Transverse colon (tissue), 4 donors: ENCODE measurements at regions not wholly inside any gene's neighbourhood (a gene's known extent, or its start where the extent isn't known, plus 50 kb on each side); places are given as distances from the start of the nearest gene placed in this dataset.

Experiments
- DNase-seq: peaks from one replicate; pipeline ENCODE4 v3.0.0-alpha.2; 2019
- H3K27ac ChIP-seq, 4 donors: fragments of 200-600 bp; sonication (generic); 2 replicates each; pipeline ENCODE4 v1.5.1; 2016 to 2018; ENCODE audit warnings: inconsistent platforms in 4 of 4
- H3K27me3 ChIP-seq: fragments of 200-600 bp; sonication (generic); 2 replicates; pipeline ENCODE4 v1.5.1; 2017; ENCODE audit warnings: inconsistent platforms
- H3K36me3 ChIP-seq, 4 donors: fragments of 200-600 bp; sonication (generic); 2 replicates each; pipeline ENCODE4 v1.5.1; 2017 to 2019; ENCODE audit warnings: inconsistent platforms in 4 of 4
- H3K4me1 ChIP-seq, 4 donors: fragments of 200-600 bp; sonication (generic); 2 replicates each; pipeline ENCODE4 v1.5.1; 2017 to 2020; ENCODE audit warnings: inconsistent platforms in 4 of 4
- H3K4me3 ChIP-seq, 4 donors: fragments of 200-600 bp; sonication (generic); 1 replicate in 1 of 4; 2 replicates in 3 of 4; pipeline versions ENCODE4 v1.5.1 to v1.6.1; 2017 to 2019; ENCODE audit warnings: inconsistent platforms in 4 of 4
- H3K9me3 ChIP-seq, 2 donors: fragments of 200-600 bp; sonication (generic); 2 replicates each; pipeline ENCODE4 v1.5.1; 2017 to 2019; ENCODE audit warnings: inconsistent platforms in 2 of 2
- EP300 ChIP-seq: sonication (generic); formaldehyde crosslinking; IDR thresholded peaks from one replicate; pipeline ENCODE4 v1.6.1; 2017; ENCODE audit warnings: antibody characterized with exemption, low read depth
- POLR2A ChIP-seq: fragments of 450-650 bp; IDR thresholded peaks from one replicate; pipeline ENCODE4 v1.6.1; 2016; ENCODE audit warnings: antibody characterized with exemption, mild to moderate bottlenecking, moderate library complexity
- POLR2AphosphoS5 ChIP-seq, 3 donors: sonication (generic); formaldehyde crosslinking; IDR thresholded peaks; one replicate each; pipeline ENCODE4 v1.6.1; 2016; ENCODE audit warnings: antibody characterized with exemption in 3 of 3
- WGBS, 2 donors: methylation state at CpG; one replicate each; pipeline ENCODE4 v1.1.5; 2018; ENCODE audit warnings: low coverage in 1 of 2; 5-methylcytosine and 5-hydroxymethylcytosine counted together
- in situ Hi-C, 4 donors: fragments of 200-750 bp; cut with MboI; loops; one replicate each; pipeline versions ENCODE4 v1.15.0 to v1.15.1; 2017; ENCODE audit warnings: low sequenced_read_pairs in 3 of 4, low pct_ligation_motif_present in 1 of 4, low pct_unique_long_range_greater_than_20kb in 1 of 4
- intact Hi-C: fragments of 100-400 bp; cut with DNase I; formaldehyde crosslinking; loops from one replicate; pipeline ENCODE4 v1.15.1; 2023; ENCODE audit warnings: low total_unique reads
- TF ChIP-seq, protein P1 (sequence below), 5 experiments: fragments of 200-600 bp in 3 of 5; fragments of 450-650 bp in 2 of 5; sonication (generic) in 3 of 5; IDR thresholded peaks; 1 replicate in 2 of 5; 2 replicates in 3 of 5; pipeline ENCODE4 v1.5.1; 2016 to 2017; ENCODE audit warnings: antibody characterized with exemption in 5 of 5, inconsistent platforms in 3 of 5, mild to moderate bottlenecking in 2 of 5, moderate library complexity in 1 of 5

GRCh38 chr17:69717214-69717613, 302.7 kb downstream of the MAP2K6 start:
- no peaks in the 10 kb centered on the region for H3K4me1 ChIP-seq
- TF ChIP-seq, protein P1, sequence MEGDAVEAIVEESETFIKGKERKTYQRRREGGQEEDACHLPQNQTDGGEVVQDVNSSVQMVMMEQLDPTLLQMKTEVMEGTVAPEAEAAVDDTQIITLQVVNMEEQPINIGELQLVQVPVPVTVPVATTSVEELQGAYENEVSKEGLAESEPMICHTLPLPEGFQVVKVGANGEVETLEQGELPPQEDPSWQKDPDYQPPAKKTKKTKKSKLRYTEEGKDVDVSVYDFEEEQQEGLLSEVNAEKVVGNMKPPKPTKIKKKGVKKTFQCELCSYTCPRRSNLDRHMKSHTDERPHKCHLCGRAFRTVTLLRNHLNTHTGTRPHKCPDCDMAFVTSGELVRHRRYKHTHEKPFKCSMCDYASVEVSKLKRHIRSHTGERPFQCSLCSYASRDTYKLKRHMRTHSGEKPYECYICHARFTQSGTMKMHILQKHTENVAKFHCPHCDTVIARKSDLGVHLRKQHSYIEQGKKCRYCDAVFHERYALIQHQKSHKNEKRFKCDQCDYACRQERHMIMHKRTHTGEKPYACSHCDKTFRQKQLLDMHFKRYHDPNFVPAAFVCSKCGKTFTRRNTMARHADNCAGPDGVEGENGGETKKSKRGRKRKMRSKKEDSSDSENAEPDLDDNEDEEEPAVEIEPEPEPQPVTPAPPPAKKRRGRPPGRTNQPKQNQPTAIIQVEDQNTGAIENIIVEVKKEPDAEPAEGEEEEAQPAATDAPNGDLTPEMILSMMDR (IDR thresholded peaks at IDR 0.05), result no peak
- TF ChIP-seq EP300 (no peak), POLR2AphosphoS5 (IDR thresholded peaks at IDR 0.05) (no peak), POLR2A (no peak)
- intact Hi-C loops (no loop called here), in situ Hi-C loops (no loop called here)
- H3K27ac ChIP-seq, result no peak overlapping the region
- WGBS, 2 donors, result 61 to 86% methylated on average over 1 to 2 of the region's 2 CpGs
- no peaks in the 10 kb centered on the region for H3K9me3 ChIP-seq
- no peaks in the 10 kb centered on the region for H3K27me3 ChIP-seq
- DNase-seq, result no peak
- no peak overlapping the region for H3K4me3 ChIP-seq
- H3K36me3 ChIP-seq, result no peaks in the 10 kb centered on the region

GRCh38 chr17:69717819-69718218, 303.3 kb downstream of the MAP2K6 start:
- no peak overlapping the region for H3K4me3 ChIP-seq
- intact Hi-C loops, result no loop called here
- TF ChIP-seq POLR2A, result no peak
- TF ChIP-seq POLR2AphosphoS5 (IDR thresholded peaks at IDR 0.05), result no peak
- TF ChIP-seq EP300, result no peak
- TF ChIP-seq, protein P1 (IDR thresholded peaks at IDR 0.05), result no peak
- 82 to 93% methylated on average over 4 of the region's 4 CpGs for WGBS, 2 donors
- no peaks in the 10 kb centered on the region for H3K27me3 ChIP-seq
- in situ Hi-C loops, result no loop called here
- no peak overlapping the region for H3K27ac ChIP-seq
- no peaks in the 10 kb centered on the region for H3K36me3 ChIP-seq
- no peaks in the 10 kb centered on the region for H3K9me3 ChIP-seq
- no peak for DNase-seq
- H3K4me1 ChIP-seq, result no peaks in the 10 kb centered on the region

- Histone ChIP-seq H3K36me3 (no peaks in the 10 kb centered on the region), H3K4me1 (no peaks in the 10 kb centered on the region), H3K4me3 (no peak overlapping the region), H3K9me3 (no peaks in the 10 kb centered on the region), H3K27ac (no peak overlapping the region), H3K27me3 (no peaks in the 10 kb centered on the region)
- 70 to 81% methylated on average over 2 to 8 of the region's 8 CpGs for WGBS, 2 donors
- TF ChIP-seq EP300 (no peak), POLR2A (no peak)
- in situ Hi-C loops, result no loop called here
- DNase-seq, result no peak
- intact Hi-C loops, result no loop called here
Observed at GRCh38 chr17:69719474-69720048, 305.1 kb downstream of the MAP2K6 start.

- no peaks in the 10 kb centered on the region for H3K27me3 ChIP-seq
- TF ChIP-seq EP300 (no peak), POLR2A (no peak), POLR2AphosphoS5 (IDR thresholded peaks at IDR 0.05) (no peak)
- TF ChIP-seq, protein P1 (IDR thresholded peaks at IDR 0.05), result no peak
- DNase-seq, result no peak
- H3K4me3 ChIP-seq, result no peak overlapping the region
- H3K36me3 ChIP-seq, result no peaks in the 10 kb centered on the region
- WGBS, 2 donors, result 40 to 66% methylated on average over 1 to 2 of the region's 2 CpGs
- no peaks in the 10 kb centered on the region for H3K4me1 ChIP-seq
- intact Hi-C loops, result no loop called here
- in situ Hi-C loops, result no loop called here
- no peaks in the 10 kb centered on the region for H3K9me3 ChIP-seq
- H3K27ac ChIP-seq, result no peak overlapping the region
Observed at GRCh38 chr17:69722518-69722917, 308.0 kb downstream of the MAP2K6 start.

DNA sequence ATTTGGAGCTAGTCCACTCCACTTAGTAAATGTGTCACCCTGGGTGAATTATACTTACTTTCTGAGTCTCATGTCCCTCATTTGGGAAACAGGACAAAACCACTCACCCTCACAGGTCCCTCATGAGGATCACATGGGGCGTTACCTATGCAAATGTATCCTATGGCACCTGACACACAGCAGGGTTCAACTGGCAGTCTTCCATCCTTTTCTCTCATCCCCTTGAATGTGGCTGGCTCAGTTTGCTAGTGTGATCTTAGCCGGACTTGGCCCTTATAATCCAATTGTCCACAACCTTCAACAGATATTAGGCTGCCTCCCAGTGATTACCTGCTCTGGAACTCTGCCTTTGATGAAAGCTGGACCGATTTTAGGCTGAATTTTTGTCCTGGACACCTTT, 308.8 kb downstream of the MAP2K6 start:
- H3K27me3 ChIP-seq, result no peaks in the 10 kb centered on the region
- H3K27ac ChIP-seq, result no peak overlapping the region
- no peak for TF ChIP-seq EP300
- TF ChIP-seq POLR2A, result no peak
- TF ChIP-seq, protein P1 (IDR thresholded peaks at IDR 0.05), result no peak
- TF ChIP-seq POLR2AphosphoS5 (IDR thresholded peaks at IDR 0.05), result no peak
- in situ Hi-C loops, result no loop called here
- no peaks in the 10 kb centered on the region for H3K9me3 ChIP-seq
- H3K36me3 ChIP-seq, result no peaks in the 10 kb centered on the region
- no peak overlapping the region for H3K4me3 ChIP-seq
- DNase-seq, result no peak
- intact Hi-C loops, result no loop called here
- no peaks in the 10 kb centered on the region for H3K4me1 ChIP-seq
- WGBS, 2 donors, result 71% methylated on average over 3 of the region's 3 CpGs; no CpG with 5 or more reads in 1 of the 2 donors
